ENCODE measurements at regions not wholly inside any gene's neighbourhood (a gene's known extent, or its start where the extent isn't known, plus 50 kb on each side); places are given as distances from the start of the nearest gene placed in this dataset.
"Not testable (repeated sequence)": the region's sequence is repeated elsewhere in the genome, so short reads cannot be mapped to it uniquely, and the experiment has no call there.

GRCh38 chr10:81728692-81729091 is 146.3 kb upstream of the NRG3 start:
- DNase-seq (ENCODE audit: insufficient read length, low spot score) (no peak), FAIRE-seq (no peak)
- no peak for TF ChIP-seq CTCF (IDR thresholded peaks at IDR 0.05; ENCODE audit: insufficient read depth, missing control alignments)

GRCh38 chr10:81730891-81731290 is 144.1 kb upstream of the NRG3 start:
- DNase-seq (ENCODE audit: insufficient read length, low spot score) (no peak), FAIRE-seq (no peak)
- no peak for TF ChIP-seq CTCF (IDR thresholded peaks at IDR 0.05; ENCODE audit: insufficient read depth, missing control alignments)

- no peak for DNase-seq (ENCODE audit: insufficient read length, low spot score)
- no peak for TF ChIP-seq CTCF (IDR thresholded peaks at IDR 0.05; ENCODE audit: insufficient read depth, missing control alignments)
- no peak for FAIRE-seq
These were observed 141.5 kb upstream of the NRG3 start for GRCh38 chr10:81733542-81733941.

- DNase-seq (ENCODE audit: insufficient read length, low spot score); FAIRE-seq: not testable (repeated sequence)
These were observed 139.8 kb upstream of the NRG3 start for GRCh38 chr10:81735167-81735566.

GRCh38 chr10:81759111-81759510 is 115.9 kb upstream of the NRG3 start:
- FAIRE-seq (no peak), DNase-seq (ENCODE audit: insufficient read length, low spot score) (no peak)
- TF ChIP-seq CTCF (IDR thresholded peaks at IDR 0.05; ENCODE audit: insufficient read depth, missing control alignments): no peak

GRCh38 chr10:81784111-81784597 is 90.8 kb upstream of the NRG3 start:
- no peak for FAIRE-seq

GRCh38 chr10:81792729-81793128 is 82.3 kb upstream of the NRG3 start:
- no peak for DNase-seq (ENCODE audit: insufficient read length, low spot score)
- TF ChIP-seq CTCF (IDR thresholded peaks at IDR 0.05; ENCODE audit: insufficient read depth, missing control alignments): no peak
- FAIRE-seq: no peak

More at GRCh38 chr10:81784111-81784597, 90.8 kb upstream of the NRG3 start:
- TF ChIP-seq CTCF (IDR thresholded peaks at IDR 0.05; ENCODE audit: insufficient read depth, missing control alignments): no peak
- no peak for DNase-seq (ENCODE audit: insufficient read length, low spot score)

- no peak for TF ChIP-seq CTCF (IDR thresholded peaks at IDR 0.05; ENCODE audit: insufficient read depth, missing control alignments)
- DNase-seq (ENCODE audit: insufficient read length, low spot score): no peak
- no peak for FAIRE-seq
These were observed 68.2 kb upstream of the NRG3 start for GRCh38 chr10:81806842-81807241.

Measured in D721Med (cell line).